ENCODE measurements at regions not wholly inside any gene's neighbourhood (a gene's known extent, or its start where the extent isn't known, plus 50 kb on each side); places are given as distances from the start of the nearest gene placed in this dataset.

GRCh38 chr7:125857606-125858005 is 928.0 kb upstream of the POT1 start:
- Histone ChIP-seq H3K79me2 (ENCODE audit: insufficient read depth, low read length) (no peaks in the 10 kb centered on the region), H4K20me1 (ENCODE audit: insufficient read depth, low read length) (no peaks in the 10 kb centered on the region), H3K4me2 (replicated peaks; ENCODE audit: extremely low read depth, low read length, poor library complexity, severe bottlenecking) (no peak overlapping the region), H2AFZ (ENCODE audit: insufficient read depth, low read depth, low read length, poor library complexity, severe bottlenecking) (no peak overlapping the region), H3K4me3 (replicated peaks in 1 of 3; ENCODE audit: low read depth in 2 of 3, low read length in 3 of 3) (no peak overlapping the region), H3K4me1 (ENCODE audit: control insufficient read depth in 1 of 2, insufficient read depth in 2 of 2, low read length in 2 of 2) (no peaks in the 10 kb centered on the region), H3K36me3 (replicated peaks in 1 of 2; ENCODE audit: control insufficient read depth in 1 of 2, insufficient read depth in 2 of 2, low read length in 2 of 2) (no peaks in the 10 kb centered on the region), H3K27ac (ENCODE audit: low read depth in 1 of 2, low read length in 2 of 2) (no peak overlapping the region), H3K9ac (ENCODE audit: insufficient read depth, low read length, poor library complexity, severe bottlenecking) (no peak overlapping the region), H3K27me3 (ENCODE audit: control insufficient read depth in 2 of 2, insufficient read depth in 2 of 2, low read length in 2 of 2) (no peaks in the 10 kb centered on the region), H3K9me3 (replicated peaks in 1 of 2; ENCODE audit: control insufficient read depth in 1 of 2, insufficient read depth in 1 of 2, low read length in 2 of 2) (peaks cover 0 to 3% of the 10 kb centered on the region in 2 donors)
- Mint-ChIP-seq H3K4me3 (no peak overlapping the region), H3K36me3 (no peaks in the 10 kb centered on the region), H3K4me1 (no peaks in the 10 kb centered on the region), H3K9me3 (peaks cover 0 to 8% (median 2%) of the 10 kb centered on the region in 7 donors), H3K27me3 (ENCODE audit: low read depth in 3 of 3) (no peaks in the 10 kb centered on the region), H3K27ac (no peak overlapping the region)
- no peak for TF ChIP-seq CTCF (IDR thresholded peaks at IDR 0.05)
- WGBS (ENCODE audit: insufficient coverage), result 86% methylated on average over 1 of the region's 5 CpGs
- intact Hi-C loops (cut with micrococcal nuclease), result no loop called here
- DNase-seq, result no peak

DNA sequence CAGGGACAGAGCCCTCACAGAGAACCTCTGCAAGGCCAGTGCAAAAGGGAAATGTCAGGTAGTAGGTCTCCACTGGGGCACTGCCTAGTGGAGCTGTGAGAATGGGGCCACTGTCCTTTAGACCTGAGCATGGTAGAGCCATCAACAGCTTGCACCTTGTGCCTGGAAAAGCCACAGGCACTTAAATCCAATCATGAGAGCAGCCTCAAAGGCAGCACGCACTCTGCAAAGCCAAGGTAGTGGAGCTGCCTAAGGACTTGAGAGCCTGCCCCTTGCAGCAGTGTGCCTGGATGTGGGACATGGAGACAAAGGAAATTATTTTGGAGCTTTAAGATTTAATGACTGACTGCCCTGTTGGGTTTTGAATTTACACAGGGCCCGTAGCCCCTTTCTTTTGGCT is 918.5 kb upstream of the POT1 start:
- H3K9me3 ChIP-seq (replicated peaks in 1 of 2; ENCODE audit: control insufficient read depth in 1 of 2, insufficient read depth in 1 of 2, low read length in 2 of 2), result peaks cover 11 to 27% of the 10 kb centered on the region in 2 donors
- no peaks in the 10 kb centered on the region for H3K4me1 Mint-ChIP-seq
- H3K27me3 ChIP-seq (ENCODE audit: control insufficient read depth in 2 of 2, insufficient read depth in 2 of 2, low read length in 2 of 2), result no peaks in the 10 kb centered on the region
- no peak overlapping the region for H3K9ac ChIP-seq (ENCODE audit: insufficient read depth, low read length, poor library complexity, severe bottlenecking)
- no peaks in the 10 kb centered on the region for H3K27me3 Mint-ChIP-seq (ENCODE audit: low read depth in 3 of 3)
- intact Hi-C loops (cut with micrococcal nuclease), result no loop called here
- no peak for DNase-seq
- H3K79me2 ChIP-seq (ENCODE audit: insufficient read depth, low read length), result no peaks in the 10 kb centered on the region
- 100% methylated on average over 1 of the region's 2 CpGs for WGBS (ENCODE audit: insufficient coverage)
- H3K27ac Mint-ChIP-seq, result no peak overlapping the region
- H3K4me3 ChIP-seq (replicated peaks in 1 of 3; ENCODE audit: low read depth in 2 of 3, low read length in 3 of 3), result no peak overlapping the region
- no peak overlapping the region for H3K4me3 Mint-ChIP-seq
- no peaks in the 10 kb centered on the region for H3K36me3 ChIP-seq (replicated peaks in 1 of 2; ENCODE audit: control insufficient read depth in 1 of 2, insufficient read depth in 2 of 2, low read length in 2 of 2)
- H3K9me3 Mint-ChIP-seq, result peaks cover 0 to 14% (median 7%) of the 10 kb centered on the region in 7 donors
- H3K4me2 ChIP-seq (replicated peaks; ENCODE audit: extremely low read depth, low read length, poor library complexity, severe bottlenecking), result no peak overlapping the region
- TF ChIP-seq CTCF (IDR thresholded peaks at IDR 0.05), result no peak
- H3K27ac ChIP-seq (ENCODE audit: low read depth in 1 of 2, low read length in 2 of 2), result no peak overlapping the region
- H3K36me3 Mint-ChIP-seq, result no peaks in the 10 kb centered on the region
- no peaks in the 10 kb centered on the region for H4K20me1 ChIP-seq (ENCODE audit: insufficient read depth, low read length)
- H3K4me1 ChIP-seq (ENCODE audit: control insufficient read depth in 1 of 2, insufficient read depth in 2 of 2, low read length in 2 of 2), result no peaks in the 10 kb centered on the region
- H2AFZ ChIP-seq (ENCODE audit: insufficient read depth, low read depth, low read length, poor library complexity, severe bottlenecking), result no peak overlapping the region

Data from CD14-positive monocyte (primary cell).